HS-5 (cell line): ENCODE measurements at regions not wholly inside any gene's neighbourhood (a gene's known extent, or its start where the extent isn't known, plus 50 kb on each side); places are given as distances from the start of the nearest gene placed in this dataset.

Experiments
- DNase-seq: peaks from one replicate; pipeline ENCODE4 v3.0.0-alpha.2; 2012; ENCODE audit warnings: low read depth

GRCh38 chr2:239762106-239762505 lies 263.0 kb downstream of the NDUFA10 start:
- no peak for DNase-seq

GRCh38 chr2:239760596-239760995 lies 264.5 kb downstream of the NDUFA10 start:
- DNase-seq: no peak

- no peak for DNase-seq
These were observed 266.8 kb downstream of the NDUFA10 start for GRCh38 chr2:239758279-239758877.

GRCh38 chr2:239756790-239757760 lies 268.1 kb downstream of the NDUFA10 start:
- DNase-seq: no peak

- DNase-seq: no peak
These were observed 268.9 kb downstream of the NDUFA10 start for GRCh38 chr2:239756031-239756789.

GRCh38 chr2:239753401-239753837 lies 271.7 kb downstream of the NDUFA10 start:
- DNase-seq: no peak

- DNase-seq: no peak
These were observed 272.2 kb downstream of the NDUFA10 start for GRCh38 chr2:239752951-239753350.

GRCh38 chr2:239751679-239752355 lies 273.3 kb downstream of the NDUFA10 start:
- DNase-seq: no peak

GRCh38 chr2:239750929-239751678 lies 274.0 kb downstream of the NDUFA10 start:
- no peak for DNase-seq

GRCh38 chr2:239750045-239750835 lies 274.9 kb downstream of the NDUFA10 start:
- no peak for DNase-seq

GRCh38 chr2:239749272-239749873 lies 275.8 kb downstream of the NDUFA10 start:
- DNase-seq: no peak

- no peak for DNase-seq
These were observed 276.3 kb downstream of the NDUFA10 start for GRCh38 chr2:239748811-239749210.

GRCh38 chr2:239747771-239748170 lies 277.4 kb downstream of the NDUFA10 start:
- DNase-seq: no peak

- no peak for DNase-seq
These were observed 277.9 kb downstream of the NDUFA10 start for GRCh38 chr2:239747274-239747673.

GRCh38 chr2:239746559-239747246 lies 278.4 kb downstream of the NDUFA10 start:
- DNase-seq: no peak

- DNase-seq: no peak
These were observed 279.5 kb downstream of the NDUFA10 start for GRCh38 chr2:239745386-239746227.

- DNase-seq: no peak
These were observed 280.3 kb downstream of the NDUFA10 start for GRCh38 chr2:239744706-239745340.

- no peak for DNase-seq
These were observed 281.9 kb downstream of the NDUFA10 start for GRCh38 chr2:239743206-239743605.
